Stimulated activated CD8-positive, alpha-beta memory T cell treated with anti-CD3 and anti-CD28 coated beads, Interleukin-7, amount 100 ng/mL, for 48 hours (primary cell): ENCODE measurements at regions not wholly inside any gene's neighbourhood (a gene's known extent, or its start where the extent isn't known, plus 50 kb on each side); places are given as distances from the start of the nearest gene placed in this dataset.

Source experiments
- DNase-seq, 2 donors: peaks; one replicate each; pipeline ENCODE4 v3.0.0-alpha.2; 2020; ENCODE audit warnings: low read depth in 1 of 2; ENCODE audit errors: extremely low read depth in 1 of 2

DNA sequence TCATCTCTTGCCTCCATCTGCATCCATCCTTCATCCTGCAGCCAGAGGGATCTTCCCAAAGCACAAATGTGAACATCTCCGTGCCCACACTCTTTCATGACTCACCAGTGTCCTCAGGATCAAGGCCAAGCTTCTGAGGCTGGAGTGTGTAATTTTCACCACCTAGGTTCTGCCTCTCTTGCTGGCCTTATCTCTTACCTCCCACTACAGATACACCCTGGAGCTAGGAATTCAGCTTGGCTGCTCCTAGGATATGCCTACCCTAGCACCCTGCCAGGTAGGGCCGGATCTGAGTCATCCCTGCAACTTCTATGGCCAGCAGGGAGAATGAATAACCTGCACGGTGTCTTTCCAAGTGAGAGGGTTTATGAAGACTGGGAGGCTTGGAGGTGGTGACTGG lies 208.7 kb upstream of the CSF3R start:
- no peak for DNase-seq

GRCh38 chr1:36689992-36690391 lies 207.3 kb upstream of the CSF3R start:
- no peak for DNase-seq

- DNase-seq, result no peak
Observed at GRCh38 chr1:36687312-36687711, 204.6 kb upstream of the CSF3R start.

DNA sequence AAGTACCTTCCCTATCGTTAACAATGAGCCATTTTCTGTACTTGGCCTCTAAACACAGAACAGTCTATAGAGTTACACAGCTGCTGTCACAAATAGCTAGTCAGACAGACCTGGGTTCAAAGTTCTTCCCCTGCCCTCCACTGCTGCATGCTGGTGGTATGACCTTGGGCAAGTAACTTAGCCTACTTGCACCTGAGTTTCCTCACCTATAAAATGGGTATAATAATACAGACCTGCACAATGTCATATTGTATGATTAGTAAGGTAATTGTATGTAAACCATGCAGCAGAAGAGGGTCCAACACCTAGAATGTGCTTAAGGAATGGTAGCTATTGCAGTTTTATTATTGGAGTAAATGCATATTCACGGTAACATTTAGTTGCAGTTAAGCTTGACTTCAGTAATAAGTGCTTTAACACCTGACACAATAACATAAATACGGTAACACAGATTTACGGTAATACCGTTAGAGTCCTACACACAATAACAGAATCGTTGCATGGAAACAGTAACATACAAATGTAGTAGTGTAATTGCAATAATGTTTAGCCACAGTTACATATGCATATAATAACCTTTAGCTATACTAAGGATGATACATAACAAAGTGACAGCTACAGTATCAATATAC lies 193.3 kb upstream of the CSF3R start:
- no peak for DNase-seq

DNA sequence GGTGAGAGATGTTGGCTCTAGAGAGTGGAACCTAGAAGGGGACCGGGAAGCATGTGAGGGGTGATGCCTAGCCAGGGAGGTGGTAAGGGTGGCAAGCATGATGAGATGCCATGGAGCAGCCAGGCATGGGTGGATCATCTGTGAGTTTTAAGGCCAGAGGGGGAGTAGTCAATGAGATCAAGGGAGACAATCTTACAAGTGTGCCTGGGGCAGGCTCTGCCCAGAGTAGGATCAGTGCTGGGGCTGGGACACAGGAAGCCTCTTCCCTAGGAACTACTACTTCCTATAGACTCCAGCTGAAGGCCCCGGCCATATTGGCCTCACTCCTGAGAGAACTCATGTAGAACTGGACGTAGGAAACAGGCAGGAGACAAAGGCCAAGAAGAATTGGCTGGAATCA lies 192.4 kb upstream of the CSF3R start:
- no peak for DNase-seq

DNA sequence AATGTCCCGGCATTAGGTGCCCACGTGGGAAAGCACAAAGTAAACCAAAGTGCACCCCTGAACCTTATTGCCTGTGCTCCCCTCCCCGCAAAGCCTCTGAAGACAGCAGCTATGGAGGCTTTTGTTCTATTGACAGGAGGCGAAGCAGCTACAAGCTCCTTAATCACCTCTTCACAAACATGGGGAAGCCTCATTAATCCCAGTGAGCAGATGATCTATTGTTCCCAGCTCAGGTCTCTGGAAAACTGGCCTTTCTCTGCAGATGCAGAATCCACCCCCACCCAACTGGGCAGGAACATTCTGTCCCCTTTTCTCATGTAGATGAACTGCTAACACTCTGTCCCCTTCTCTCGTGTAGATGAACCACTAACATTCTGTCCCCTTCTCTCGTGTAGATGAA lies 190.5 kb upstream of the CSF3R start:
- no peak for DNase-seq

DNA sequence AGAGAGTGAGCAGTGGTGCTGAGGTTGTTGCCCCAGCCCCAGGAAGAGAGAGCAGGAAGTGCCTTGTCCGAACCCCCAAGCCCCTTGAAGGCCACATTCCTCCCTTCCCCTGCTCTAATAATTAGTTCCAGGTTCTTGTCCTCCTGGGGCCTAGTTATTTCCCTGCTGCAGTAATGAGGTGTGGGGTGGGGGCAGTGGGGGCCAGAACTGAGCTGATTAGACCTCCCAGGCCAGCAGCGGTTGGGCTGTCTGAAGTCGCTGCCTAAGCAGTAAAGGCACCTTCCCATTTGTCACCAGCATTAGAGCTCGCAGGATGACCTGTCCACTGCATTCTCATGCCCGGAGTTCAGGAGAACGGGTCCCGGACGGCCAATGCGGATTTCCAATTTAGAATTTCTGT lies 186.5 kb upstream of the CSF3R start:
- DNase-seq, result no peak

- no peak for DNase-seq
Observed at GRCh38 chr1:36667836-36668235, 185.1 kb upstream of the CSF3R start.

- DNase-seq, result no peak
Observed at GRCh38 chr1:36667256-36667655, 184.5 kb upstream of the CSF3R start.

- no peak for DNase-seq
Observed at GRCh38 chr1:36665478-36666080, 182.9 kb upstream of the CSF3R start.

GRCh38 chr1:36664571-36665287 lies 182.0 kb upstream of the CSF3R start:
- DNase-seq, result no peak

- no peak for DNase-seq
Observed at GRCh38 chr1:36663772-36664430, 181.2 kb upstream of the CSF3R start.

DNA sequence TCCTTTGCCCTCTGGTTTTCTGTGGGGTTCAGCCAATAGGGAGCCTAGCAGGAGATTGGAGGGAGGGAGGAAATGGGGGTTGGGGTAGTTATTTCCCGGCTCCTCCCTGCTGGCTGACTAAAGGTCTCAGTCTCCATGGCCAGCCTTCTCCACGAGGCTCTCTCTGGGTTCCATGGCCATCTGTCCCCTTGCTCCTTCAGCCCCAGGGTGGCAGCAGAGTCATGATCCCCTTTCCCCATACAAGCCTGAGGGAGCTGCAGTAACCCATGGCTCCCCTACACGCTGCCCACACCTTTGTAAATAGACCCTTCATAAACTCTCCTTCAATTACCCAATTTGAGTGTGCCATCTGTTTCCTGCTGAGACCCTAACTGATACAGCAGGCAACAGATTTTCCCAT lies 176.1 kb upstream of the CSF3R start:
- no peak for DNase-seq

DNA sequence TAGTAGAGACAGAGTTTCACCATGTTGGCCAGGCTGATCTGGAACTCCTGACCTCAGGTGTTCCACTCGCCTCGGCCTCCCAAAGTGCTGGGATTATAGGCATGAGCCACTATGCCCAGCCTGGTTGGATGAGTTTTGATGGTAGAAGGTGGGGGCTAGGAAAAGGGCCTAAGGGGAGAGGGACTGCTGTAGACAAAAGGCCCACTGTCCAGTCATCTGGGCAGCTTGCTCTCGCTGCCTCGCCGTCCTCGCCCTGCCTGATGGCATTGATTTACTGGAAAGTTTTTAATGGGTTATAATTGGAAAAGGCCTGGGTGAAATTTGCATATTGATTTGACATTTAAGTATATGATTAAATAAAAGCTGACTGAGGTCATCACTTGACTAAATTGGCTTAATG lies 175.1 kb upstream of the CSF3R start:
- no peak for DNase-seq

- no peak for DNase-seq
Observed at GRCh38 chr1:36656838-36657237, 174.1 kb upstream of the CSF3R start.

DNA sequence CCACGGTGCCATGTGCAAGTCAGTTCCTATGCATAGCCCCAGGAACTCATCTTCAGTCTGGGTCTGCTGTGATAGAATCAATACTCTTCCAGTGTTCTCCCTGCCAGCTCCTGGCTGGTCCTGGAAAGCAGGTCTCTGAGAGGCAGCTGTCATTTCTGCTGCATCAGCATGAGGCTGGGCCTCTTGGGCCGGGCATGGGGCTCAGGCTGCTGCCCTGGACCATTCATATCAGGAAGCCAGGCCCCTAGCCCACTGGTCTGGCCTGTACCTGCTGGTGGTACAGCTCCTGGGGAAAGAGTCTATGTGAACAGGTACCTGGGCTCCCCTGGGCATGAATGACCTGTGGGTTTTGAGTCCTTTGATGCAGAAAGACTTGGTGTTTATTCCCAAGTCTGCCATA lies 173.6 kb upstream of the CSF3R start:
- DNase-seq, result no peak

DNA sequence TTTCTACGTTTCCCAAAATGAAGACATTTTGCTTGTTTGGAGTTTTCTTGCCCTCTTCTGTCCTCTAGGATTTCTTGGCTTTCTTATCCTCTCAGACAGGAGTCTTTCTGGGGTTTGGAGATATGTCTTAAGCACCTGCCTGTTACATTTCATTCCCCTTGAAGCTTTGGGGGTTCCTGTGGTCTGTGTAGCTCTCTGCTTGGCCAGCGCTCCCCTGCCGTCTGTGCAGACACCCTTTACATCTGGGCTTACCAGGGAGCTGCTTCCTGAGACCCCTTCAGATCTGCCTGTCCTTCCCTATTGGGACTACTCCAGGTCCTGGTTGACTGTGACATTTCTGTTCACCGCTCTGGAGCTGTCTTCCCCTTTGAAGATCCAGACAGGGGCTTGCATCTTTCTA lies 171.9 kb upstream of the CSF3R start:
- DNase-seq, result no peak

GRCh38 chr1:36653850-36654249 lies 171.1 kb upstream of the CSF3R start:
- DNase-seq, result no peak

- DNase-seq, result no peak
Observed at GRCh38 chr1:36652586-36652985, 169.9 kb upstream of the CSF3R start.

- DNase-seq, result no peak
Observed at GRCh38 chr1:36652011-36652410, 169.3 kb upstream of the CSF3R start.

DNA sequence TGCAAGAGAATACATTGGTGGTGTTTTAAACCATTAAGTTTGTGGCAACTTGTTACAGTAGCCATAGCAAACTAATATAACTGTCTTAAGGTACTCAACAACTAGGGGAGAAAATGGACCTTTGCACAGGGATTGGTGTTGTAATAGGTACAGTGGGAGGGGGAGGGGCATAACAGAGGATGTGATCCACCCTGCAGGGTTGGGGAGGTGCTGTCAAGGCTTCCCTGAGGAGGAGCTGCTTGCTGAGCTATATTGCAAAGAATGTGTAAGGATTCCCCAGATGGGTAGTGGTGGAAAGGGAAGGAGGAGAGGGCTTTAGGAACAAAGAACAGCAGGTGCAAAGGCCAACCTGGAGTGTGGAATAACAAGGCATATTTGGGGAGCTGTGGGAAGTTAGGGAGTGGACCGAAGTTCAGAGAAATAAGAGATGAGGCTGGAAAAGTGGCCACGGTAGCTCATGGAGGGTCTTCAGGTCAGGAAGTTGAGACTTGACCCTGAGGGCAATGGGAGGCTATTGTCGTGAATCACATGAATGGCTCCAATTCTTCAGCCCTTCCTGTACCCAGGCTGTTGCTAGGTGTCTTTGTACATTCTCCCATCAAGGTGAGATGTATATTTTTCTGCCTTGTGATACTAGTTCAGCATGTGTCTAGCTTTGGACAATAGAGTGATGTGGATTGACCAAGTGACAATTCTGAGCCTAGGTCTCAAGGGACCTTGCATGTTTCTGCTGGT lies 168.6 kb upstream of the CSF3R start:
- DNase-seq, result no peak
